K562 (cell line): ENCODE measurements at regions not wholly inside any gene's neighbourhood (a gene's known extent, or its start where the extent isn't known, plus 50 kb on each side); places are given as distances from the start of the nearest gene placed in this dataset.
"Not testable (repeated sequence)": the region's sequence is repeated elsewhere in the genome, so short reads cannot be mapped to it uniquely, and the experiment has no call there.

Experiments used
- ATAC-seq: fragments of 200-7000 bp; cut with Tn5 transposase; 3 replicates; pipeline ENCODE4 v1.9.1; 2020; ENCODE audit warnings: moderate library complexity
- BruUV-seq: library from RNA; stranded (reverse); fragments of 400-500 nt; replicated peaks from 2 replicates; lab custom pipeline; 2021; lab: Mats Ljungman, UMichigan
- CTCF ChIA-PET: fragments of 300-600 bp; formaldehyde crosslinking; extraction: SDS; loops from one replicate; lab custom pipeline; 2021; ENCODE audit warnings: low intra/inter-chr PET ratio; lab: Yijun Ruan, JAX
- POLR2A ChIA-PET: fragments of 300-600, 350-650 bp; sonication (Branson Sonifier 250); formaldehyde crosslinking; extraction: SDS; loops from one replicate; lab custom pipeline; 2021; ENCODE audit warnings: antibody characterized with exemption, inconsistent platforms; lab: Yijun Ruan, JAX
- DNase-seq, 4 experiments: peaks; one replicate each; pipeline versions ENCODE4 v3.0.0 to v3.0.0-alpha.2; 2011 to 2018; ENCODE audit warnings: low spot score in 3 of 4, mixed read lengths in 3 of 4; ENCODE audit errors: extremely low read depth in 1 of 4
- FAIRE-seq: peaks from 2 replicates; lab custom pipeline; 2011; peaks lifted over from hg19 to GRCh38; lab: Jason Lieb, UNC
- H2AFZ ChIP-seq: 2 replicates; pipeline ENCODE4 v1.6.0; 2011; ENCODE audit warnings: low read depth, low read length, control low read depth, inconsistent platforms
- H3K27ac ChIP-seq: fragments of 200-600 bp; 3 replicates; pipeline ENCODE4 v1.8.0; 2011; ENCODE audit warnings: low read depth, mild to moderate bottlenecking, control low read depth, inconsistent platforms, low read length, moderate library complexity, mixed read lengths; ENCODE audit errors: extremely low read depth
- H3K27me3 ChIP-seq, 2 experiments: fragments of 300-600 bp in 1 of 2; 2 replicates in 1 of 2; 3 replicates in 1 of 2; pipeline versions ENCODE4 v1.6.0 to v1.8.0; 2011; ENCODE audit warnings: inconsistent platforms in 2 of 2, low read length in 2 of 2, mild to moderate bottlenecking in 1 of 2, mixed read lengths in 1 of 2, moderate library complexity in 1 of 2; ENCODE audit not compliant: control insufficient read depth in 2 of 2, insufficient read depth in 2 of 2
- H3K36me3 ChIP-seq: fragments of 300-600 bp; 3 replicates; pipeline ENCODE4 v1.8.0; 2011; ENCODE audit warnings: mild to moderate bottlenecking, low read length, inconsistent platforms; ENCODE audit not compliant: control insufficient read depth, insufficient read depth
- H3K4me1 ChIP-seq, 2 experiments: fragments of 200-600 bp in 1 of 2; replicated peaks in 1 of 2; 2 replicates in 1 of 2; 3 replicates in 1 of 2; pipeline versions ENCODE4 v1.5.1 to v1.8.0; 2011; ENCODE audit warnings: inconsistent platforms in 2 of 2, low read length in 2 of 2, mild to moderate bottlenecking in 1 of 2, mixed read lengths in 1 of 2, moderate library complexity in 1 of 2; ENCODE audit not compliant: control insufficient read depth in 2 of 2, insufficient read depth in 2 of 2
- H3K4me2 ChIP-seq: 2 replicates; pipeline ENCODE4 v1.6.1; 2011; ENCODE audit warnings: low read length, control low read depth, inconsistent platforms, mixed read lengths; ENCODE audit not compliant: insufficient read depth
- H3K4me3 ChIP-seq: fragments of 200-600 bp; sonication (generic), shearing (Covaris generic); 2 replicates; pipeline ENCODE4 v1.5.1; 2016; ENCODE audit warnings: control low read depth, inconsistent platforms
- H3K79me2 ChIP-seq: fragments of 200-600 bp; 3 replicates; pipeline ENCODE4 v1.8.0; 2011; ENCODE audit warnings: low read length, inconsistent platforms; ENCODE audit not compliant: control insufficient read depth, insufficient read depth
- H3K9ac ChIP-seq, 2 experiments: 2 replicates each; pipeline versions ENCODE4 v1.6.0 to v1.6.1; 2011; ENCODE audit warnings: low read depth in 2 of 2, low read length in 2 of 2, control low read depth in 1 of 2, inconsistent platforms in 1 of 2, mild to moderate bottlenecking in 1 of 2, mixed read lengths in 1 of 2; ENCODE audit not compliant: insufficient read depth in 1 of 2
- H3K9me1 ChIP-seq: one replicate; pipeline ENCODE4 v1.6.0; 2011; ENCODE audit warnings: inconsistent platforms, mild to moderate bottlenecking, low read length, moderate library complexity; ENCODE audit not compliant: control insufficient read depth, insufficient read depth
- H3K9me3 ChIP-seq: replicated peaks from 2 replicates; pipeline ENCODE4 v1.5.1; 2011; ENCODE audit warnings: low read depth, low read length, inconsistent platforms; ENCODE audit not compliant: control insufficient read depth, insufficient read depth
- H4K20me1 ChIP-seq: replicated peaks from 2 replicates; pipeline ENCODE4 v1.6.1; 2011; ENCODE audit warnings: low read length, inconsistent platforms, mixed read lengths; ENCODE audit not compliant: control insufficient read depth, insufficient read depth
- CREM ChIP-seq: IDR thresholded peaks from 2 replicates; pipeline ENCODE4 v1.6.1; 2014; ENCODE audit warnings: antibody characterized with exemption, low read depth
- DIDO1 ChIP-seq: fragments of 450-650 bp; IDR thresholded peaks from 2 replicates; pipeline ENCODE4 v1.6.1; 2016; ENCODE audit warnings: low read depth, missing biosample characterization, missing genetic modification characterization
- GATAD2B ChIP-seq: fragments of 450-650 bp; IDR thresholded peaks from 2 replicates; pipeline ENCODE4 v1.6.1; 2017; ENCODE audit warnings: mild to moderate bottlenecking, borderline replicate concordance
- ZFP1 ChIP-seq: fragments of 450-650 bp; formaldehyde crosslinking; IDR thresholded peaks from 2 replicates; pipeline ENCODE4 v1.4.0; 2020; ENCODE audit warnings: mild to moderate bottlenecking, mixed read lengths
- ZNF12 ChIP-seq: sonication (generic); formaldehyde crosslinking; IDR thresholded peaks from 2 replicates; pipeline ENCODE4 v1.4.0; 2020; ENCODE audit warnings: mild to moderate bottlenecking, missing genetic modification reagents
- WGBS: fragments of 100-300 bp; shearing (Covaris generic); methylation state at CpG from one replicate; pipeline ENCODE4 v1.1.6; 2016; ENCODE audit warnings: low coverage, mixed read lengths; ENCODE audit not compliant: insufficient coverage; ENCODE audit errors: missing lambda C conversion rate; 5-methylcytosine and 5-hydroxymethylcytosine counted together
- in situ Hi-C: fragments of 300-500 bp; cut with MboI; formaldehyde crosslinking; loops from 4 replicates; pipeline ENCODE4 v1.15.0; 2018; ENCODE audit warnings: inconsistent platforms, mixed read lengths
- intact Hi-C: fragments of 100-400 bp; cut with micrococcal nuclease; formaldehyde crosslinking; loops from 2 replicates; pipeline ENCODE4 v1.14.2; 2022

- no peaks in the 10 kb centered on the region for H3K36me3 ChIP-seq
- no peaks in the 10 kb centered on the region for H3K9me3 ChIP-seq
- no peak for FAIRE-seq
- H3K79me2 ChIP-seq = no peaks in the 10 kb centered on the region
- no peaks in the 10 kb centered on the region; a peak in 2 of 5 replicates for H3K27me3 ChIP-seq
- H3K4me1 ChIP-seq = no peaks in the 10 kb centered on the region
- no peak overlapping the region for H2AFZ ChIP-seq
- no TSS peak for BruUV-seq
- no peaks in the 10 kb centered on the region for H3K9me1 ChIP-seq
- in situ Hi-C loops = no loop called here
- 2% methylated on average over 8 of the region's 11 CpGs for WGBS
- no peak overlapping the region for H3K4me2 ChIP-seq
- H3K9ac ChIP-seq = no peak overlapping the region
- H3K4me3 ChIP-seq = no peak overlapping the region
- no peak for DNase-seq
- CTCF ChIA-PET = no interaction called here
- TF ChIP-seq ZFP1 (CRISPR knock-in tag) (no peak), GATAD2B (no peak), DIDO1 (tag) (no peak), CREM (no peak), ZNF12 (CRISPR knock-in tag) (no peak)
- TF ChIP-seq, all 486 proteins: peak for 0
- Histone ChIP-seq H3K27ac (no peak overlapping the region), H4K20me1 (no peaks in the 10 kb centered on the region)
- POLR2A ChIA-PET = no interaction called here
- no peak for ATAC-seq
- intact Hi-C loops = no loop called here
These were observed 373.5 kb downstream of the TCERG1L start for GRCh38 chr10:130938051-130938450.

- H3K9me3 ChIP-seq, intact Hi-C loops, H2AFZ ChIP-seq, H3K4me1 ChIP-seq, CTCF ChIA-PET, H3K36me3 ChIP-seq, BruUV-seq, H3K27ac ChIP-seq, H3K9ac ChIP-seq, H3K9me1 ChIP-seq, H4K20me1 ChIP-seq, ATAC-seq, FAIRE-seq, H3K4me2 ChIP-seq, in situ Hi-C loops, H3K27me3 ChIP-seq, H3K4me3 ChIP-seq, POLR2A ChIA-PET, H3K79me2 ChIP-seq, DNase-seq: not testable (repeated sequence)
- WGBS = 0% methylated on average over 4 of the region's 7 CpGs
These were observed 372.6 kb downstream of the TCERG1L start for GRCh38 chr10:130938891-130939290.
